Activated CD4-positive, alpha-beta T cell treated with anti-CD3 and anti-CD28 coated beads for 48 hours (primary cell): ENCODE measurements at regions not wholly inside any gene's neighbourhood (a gene's known extent, or its start where the extent isn't known, plus 50 kb on each side); places are given as distances from the start of the nearest gene placed in this dataset.
"Not testable (repeated sequence)": the region's sequence is repeated elsewhere in the genome, so short reads cannot be mapped to it uniquely, and the experiment has no call there.

Experiments used
- DNase-seq: peaks from one replicate; pipeline ENCODE4 v3.0.0-alpha.2; 2020

- no peak for DNase-seq
Measured at GRCh38 chr11:87861030-87861429, 314.2 kb downstream of the RAB38 start.

- DNase-seq, result no peak
Measured at GRCh38 chr11:87859636-87860035, 315.6 kb downstream of the RAB38 start.

GRCh38 chr11:87851827-87852226 lies 323.4 kb downstream of the RAB38 start:
- DNase-seq, result no peak

- DNase-seq, result no peak
Measured at GRCh38 chr11:87851234-87851633, 324.0 kb downstream of the RAB38 start.

GRCh38 chr11:87849216-87849615 lies 326.0 kb downstream of the RAB38 start:
- no peak for DNase-seq

- no peak for DNase-seq
Measured at GRCh38 chr11:87840786-87841185, 334.5 kb downstream of the RAB38 start.

- DNase-seq, result no peak
Measured at GRCh38 chr11:87832211-87832610, 343.0 kb downstream of the RAB38 start.

GRCh38 chr11:87820011-87820410 lies 355.2 kb downstream of the RAB38 start:
- no peak for DNase-seq

- DNase-seq, result no peak
Measured at GRCh38 chr11:87819151-87819550, 356.1 kb downstream of the RAB38 start.

- no peak for DNase-seq
Measured at GRCh38 chr11:87812571-87813365, 362.5 kb downstream of the RAB38 start.

GRCh38 chr11:87810486-87810885 lies 364.8 kb downstream of the RAB38 start:
- DNase-seq, result no peak

- DNase-seq, result no peak
Measured at GRCh38 chr11:87809256-87809655, 366.0 kb downstream of the RAB38 start.

- no peak for DNase-seq
Measured at GRCh38 chr11:87804176-87804575, 371.1 kb downstream of the RAB38 start.

GRCh38 chr11:87803748-87804147 lies 371.5 kb downstream of the RAB38 start:
- no peak for DNase-seq

GRCh38 chr11:87784862-87785261 lies 390.4 kb downstream of the RAB38 start:
- not testable (repeated sequence) for DNase-seq

- no peak for DNase-seq
Measured at GRCh38 chr11:87780068-87780413, 395.2 kb downstream of the RAB38 start.

- no peak for DNase-seq
Measured at GRCh38 chr11:87779276-87780067, 395.8 kb downstream of the RAB38 start.

GRCh38 chr11:87778357-87778756 lies 396.9 kb downstream of the RAB38 start:
- DNase-seq, result no peak

GRCh38 chr11:87775036-87775435 lies 400.2 kb downstream of the RAB38 start:
- DNase-seq, result no peak

- DNase-seq, result no peak
Measured at GRCh38 chr11:87769661-87770060, 405.6 kb downstream of the RAB38 start.

- DNase-seq, result no peak
Measured at GRCh38 chr11:87767615-87768014, 407.6 kb downstream of the RAB38 start.

- not testable (repeated sequence) for DNase-seq
Measured at GRCh38 chr11:87764075-87764474, 411.2 kb downstream of the RAB38 start.

- no peak for DNase-seq
Measured at GRCh38 chr11:87754685-87755084, 420.6 kb downstream of the RAB38 start.

- no peak for DNase-seq
Measured at GRCh38 chr11:87753143-87753542, 422.1 kb downstream of the RAB38 start.
